CD4-positive, alpha-beta T cell treated with Interleukin-17A for 4 hours (primary cell): ENCODE measurements at regions not wholly inside any gene's neighbourhood (a gene's known extent, or its start where the extent isn't known, plus 50 kb on each side); places are given as distances from the start of the nearest gene placed in this dataset.

Experiments
- DNase-seq: peaks from one replicate; pipeline ENCODE4 v3.0.0-alpha.2; 2020; ENCODE audit warnings: mixed read lengths

- no peak for DNase-seq
Measured at GRCh38 chr13:106349080-106349931, 186.2 kb downstream of the EFNB2 start.

- DNase-seq = no peak
Measured at GRCh38 chr13:106348075-106348840, 187.2 kb downstream of the EFNB2 start.

- no peak for DNase-seq
Measured at GRCh38 chr13:106344342-106344741, 191.1 kb downstream of the EFNB2 start.

GRCh38 chr13:106343836-106344235 is 191.6 kb downstream of the EFNB2 start:
- no peak for DNase-seq

GRCh38 chr13:106340249-106340648 is 195.2 kb downstream of the EFNB2 start:
- DNase-seq = no peak

- DNase-seq = no peak
Measured at GRCh38 chr13:106337096-106337850, 198.2 kb downstream of the EFNB2 start.

GRCh38 chr13:106336668-106337067 is 198.8 kb downstream of the EFNB2 start:
- no peak for DNase-seq

GRCh38 chr13:106332621-106333020 is 202.8 kb downstream of the EFNB2 start:
- no peak for DNase-seq

GRCh38 chr13:106331116-106331515 is 204.3 kb downstream of the EFNB2 start:
- no peak for DNase-seq

GRCh38 chr13:106329941-106330340 is 205.5 kb downstream of the EFNB2 start:
- DNase-seq = no peak

- DNase-seq = no peak
Measured at GRCh38 chr13:106326751-106327150, 208.7 kb downstream of the EFNB2 start.

GRCh38 chr13:106324444-106324843 is 211.0 kb downstream of the EFNB2 start:
- no peak for DNase-seq

- DNase-seq = no peak
Measured at GRCh38 chr13:106322628-106323027, 212.8 kb downstream of the EFNB2 start.

GRCh38 chr13:106318941-106319411 is 216.5 kb downstream of the EFNB2 start:
- DNase-seq = no peak

- no peak for DNase-seq
Measured at GRCh38 chr13:106314417-106314816, 221.0 kb downstream of the EFNB2 start.

GRCh38 chr13:106311004-106311403 is 224.5 kb downstream of the EFNB2 start:
- no peak for DNase-seq

GRCh38 chr13:106310291-106310865 is 225.1 kb downstream of the EFNB2 start:
- no peak for DNase-seq

- no peak for DNase-seq
Measured at GRCh38 chr13:106306748-106307277, 228.6 kb downstream of the EFNB2 start.

GRCh38 chr13:106302843-106303242 is 232.6 kb downstream of the EFNB2 start:
- DNase-seq = no peak

GRCh38 chr13:106302011-106302410 is 233.5 kb downstream of the EFNB2 start:
- no peak for DNase-seq

- DNase-seq = no peak
Measured at GRCh38 chr13:106299621-106300020, 235.8 kb downstream of the EFNB2 start.

GRCh38 chr13:106297283-106297682 is 238.2 kb downstream of the EFNB2 start:
- no peak for DNase-seq

- DNase-seq = no peak
Measured at GRCh38 chr13:106296723-106297122, 238.7 kb downstream of the EFNB2 start.
